Erythroblast (primary cell): ENCODE measurements at regions not wholly inside any gene's neighbourhood (a gene's known extent, or its start where the extent isn't known, plus 50 kb on each side); places are given as distances from the start of the nearest gene placed in this dataset.
"Not testable (repeated sequence)": the region's sequence is repeated elsewhere in the genome, so short reads cannot be mapped to it uniquely, and the experiment has no call there.

Experiments used
- DNase-seq, 2 experiments: peaks; one replicate each; lab custom pipeline; 2025; lab: John Stamatoyannopoulos, UW
- GATA1 ChIP-seq: IDR thresholded peaks from 2 replicates; pipeline ENCODE4 v1.6.1; 2011; ENCODE audit warnings: low read depth, mild to moderate bottlenecking, control low read depth, low read length, moderate library complexity
- POLR2A ChIP-seq: IDR thresholded peaks from 2 replicates; pipeline ENCODE4 v1.6.1; 2011; ENCODE audit warnings: mild to moderate bottlenecking, low read length

- no peak for DNase-seq
- TF ChIP-seq GATA1 (no peak), POLR2A (no peak)
These were observed 69.7 kb upstream of the DHRS4 start for GRCh38 chr14:23883684-23884540.

- TF ChIP-seq POLR2A = no peak
- TF ChIP-seq GATA1 = no peak
- no peak for DNase-seq
These were observed 69.0 kb upstream of the DHRS4 start for GRCh38 chr14:23884541-23884904.

- no peak for DNase-seq
- no peak for TF ChIP-seq POLR2A
- TF ChIP-seq GATA1 = no peak
These were observed 66.0 kb upstream of the DHRS4 start for GRCh38 chr14:23887536-23887935.

GRCh38 chr14:23891717-23892116, 61.9 kb upstream of the DHRS4 start:
- DNase-seq = not testable (repeated sequence)

- DNase-seq = not testable (repeated sequence)
These were observed 61.3 kb upstream of the DHRS4 start for GRCh38 chr14:23892289-23892688.

- no peak for TF ChIP-seq GATA1
- TF ChIP-seq POLR2A = no peak
- DNase-seq = no peak
These were observed 59.1 kb upstream of the DHRS4 start for GRCh38 chr14:23894362-23895052.

GRCh38 chr14:23895053-23895419, 58.5 kb upstream of the DHRS4 start:
- TF ChIP-seq GATA1 (no peak), POLR2A (no peak)
- DNase-seq = no peak

- TF ChIP-seq GATA1 = no peak
- TF ChIP-seq POLR2A = no peak
- DNase-seq = peak; percentile 17 to 30
These were observed 58.1 kb upstream of the DHRS4 start for GRCh38 chr14:23895480-23895879.

GRCh38 chr14:23896609-23897153, 56.9 kb upstream of the DHRS4 start:
- TF ChIP-seq GATA1 = no peak
- TF ChIP-seq POLR2A = no peak
- no peak for DNase-seq

- DNase-seq = not testable (repeated sequence)
These were observed 56.3 kb upstream of the DHRS4 start for GRCh38 chr14:23897291-23897690.

- DNase-seq = not testable (repeated sequence)
These were observed 55.2 kb upstream of the DHRS4 start for GRCh38 chr14:23898359-23898758.

- DNase-seq = no peak
- TF ChIP-seq GATA1 (no peak), POLR2A (no peak)
These were observed 53.8 kb upstream of the DHRS4 start for GRCh38 chr14:23899788-23900187.

GRCh38 chr14:23903442-23903841, 50.1 kb upstream of the DHRS4 start:
- DNase-seq = no peak
- TF ChIP-seq POLR2A (no peak), GATA1 (no peak)
